SU-DHL-6 (cell line): ENCODE measurements at regions not wholly inside any gene's neighbourhood (a gene's known extent, or its start where the extent isn't known, plus 50 kb on each side); places are given as distances from the start of the nearest gene placed in this dataset.

Experiments used
- H2AFZ ChIP-seq: fragments of 200-600 bp; sonication (generic); 2 replicates; pipeline ENCODE4 v1.6.1; 2014; ENCODE audit warnings: low read depth, mild to moderate bottlenecking, moderate library complexity, mixed read lengths, antibody characterized with exemption, low read length; ENCODE audit not compliant: severe bottlenecking
- H3F3A ChIP-seq: fragments of 200-600 bp; shearing (Covaris generic); 2 replicates; pipeline ENCODE4 v1.6.0; 2016; ENCODE audit warnings: antibody characterized with exemption, mild to moderate bottlenecking; ENCODE audit not compliant: insufficient read depth
- H3K27ac ChIP-seq: fragments of 200-600 bp; sonication (generic); 2 replicates; pipeline ENCODE4 v1.5.1; 2016; ENCODE audit warnings: low read depth, mild to moderate bottlenecking, low read length, moderate library complexity, mixed read lengths
- H3K27me3 ChIP-seq: fragments of 200-600 bp; sonication (generic), shearing (Covaris generic); 2 replicates; pipeline ENCODE4 v1.6.0; 2014; ENCODE audit warnings: mild to moderate bottlenecking, low read length
- H3K36me3 ChIP-seq: fragments of 200-600 bp; sonication (generic); 2 replicates; pipeline ENCODE4 v1.6.1; 2014; ENCODE audit warnings: mild to moderate bottlenecking, low read length, mixed read lengths
- H3K4me2 ChIP-seq: fragments of 300-600, 200-600 bp; shearing (Covaris generic), sonication (generic); 2 replicates; pipeline ENCODE4 v1.6.0; 2014; ENCODE audit warnings: low read length, low read depth, mild to moderate bottlenecking; ENCODE audit not compliant: poor library complexity, severe bottlenecking
- H3K4me3 ChIP-seq: fragments of 200-600 bp; sonication (generic); 2 replicates; pipeline ENCODE4 v1.5.1; 2014; ENCODE audit warnings: antibody characterized with exemption, low read length, mild to moderate bottlenecking, mixed read lengths; ENCODE audit not compliant: insufficient read depth, poor library complexity, severe bottlenecking
- H3K79me2 ChIP-seq: fragments of 200-600 bp; sonication (generic); 2 replicates; pipeline ENCODE4 v1.6.1; 2014; ENCODE audit warnings: mild to moderate bottlenecking, low read length, moderate library complexity; ENCODE audit not compliant: insufficient read depth
- H3K9ac ChIP-seq: fragments of 200-600 bp; sonication (generic); 2 replicates; pipeline ENCODE4 v1.7.0; 2014; ENCODE audit warnings: mild to moderate bottlenecking, low read length
- H3K9me2 ChIP-seq: fragments of 200-600 bp; sonication (generic); replicated peaks from 2 replicates; pipeline ENCODE4 v1.6.1; 2014; ENCODE audit warnings: low read length; ENCODE audit not compliant: insufficient read depth
- H3K9me3 ChIP-seq: fragments of 200-600 bp; sonication (generic); 2 replicates; pipeline ENCODE4 v1.6.1; 2014; ENCODE audit warnings: low read length, mixed read lengths; ENCODE audit not compliant: insufficient read depth
- H4K20me1 ChIP-seq: fragments of 200-600 bp; sonication (generic); 2 replicates; pipeline ENCODE4 v1.6.1; 2014; ENCODE audit warnings: low read depth, mild to moderate bottlenecking, antibody characterized with exemption, low read length, moderate library complexity, mixed read lengths
- CTCF ChIP-seq: fragments of 200-600 bp; sonication (generic); IDR thresholded peaks from one replicate; pipeline ENCODE4 v1.5.1; 2017; ENCODE audit warnings: antibody characterized with exemption, mild to moderate bottlenecking, low read length, moderate library complexity; ENCODE audit not compliant: insufficient read depth, poor library complexity, severe bottlenecking
- EZH2phosphoT487 ChIP-seq: fragments of 200-600 bp; sonication (generic), shearing (Covaris generic); conservative IDR thresholded peaks from 2 replicates; pipeline ENCODE4 v1.6.1; 2018; ENCODE audit warnings: mild to moderate bottlenecking, antibody characterized with exemption, low read length, moderate library complexity, mixed read lengths

DNA sequence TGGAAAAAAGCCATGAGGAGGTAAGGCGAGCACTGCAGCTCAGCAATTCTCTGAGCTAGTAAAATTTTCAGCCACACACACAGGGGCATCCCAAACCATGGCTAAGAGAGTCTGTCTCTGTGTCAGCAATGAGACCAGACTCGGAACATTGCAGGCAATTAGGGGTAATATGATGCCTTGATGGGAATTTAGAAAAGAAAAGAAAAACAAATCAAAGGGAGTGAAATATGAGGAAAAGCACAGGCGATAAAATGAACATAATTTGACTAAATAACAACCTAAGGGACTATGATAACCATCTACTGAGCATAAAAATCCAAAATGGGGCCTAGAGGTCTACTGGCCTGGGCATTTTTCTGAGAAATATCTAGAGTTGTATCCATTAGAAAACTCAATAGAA lies 546.0 kb upstream of the PSMD7 start:
- Histone ChIP-seq H3K4me2 (no peak overlapping the region), H3K27ac (no peak overlapping the region), H3F3A (no peaks in the 10 kb centered on the region), H3K27me3 (no peaks in the 10 kb centered on the region), H3K9me2 (no peaks in the 10 kb centered on the region), H3K79me2 (no peaks in the 10 kb centered on the region), H2AFZ (no peak overlapping the region), H3K9me3 (no peaks in the 10 kb centered on the region), H3K4me3 (no peak overlapping the region), H4K20me1 (no peaks in the 10 kb centered on the region), H3K9ac (no peak overlapping the region), H3K36me3 (no peaks in the 10 kb centered on the region)
- TF ChIP-seq EZH2phosphoT487 (no peak), CTCF (no peak)

GRCh38 chr16:73747328-73747727 lies 549.3 kb upstream of the PSMD7 start:
- H3K9me2 ChIP-seq: no peaks in the 10 kb centered on the region
- H3K9me3 ChIP-seq: no peaks in the 10 kb centered on the region
- no peak overlapping the region for H3K27ac ChIP-seq
- no peak overlapping the region for H3K9ac ChIP-seq
- H3K79me2 ChIP-seq: no peaks in the 10 kb centered on the region
- H3K36me3 ChIP-seq: no peaks in the 10 kb centered on the region
- no peaks in the 10 kb centered on the region for H3F3A ChIP-seq
- H3K4me2 ChIP-seq: no peak overlapping the region
- no peak overlapping the region for H2AFZ ChIP-seq
- TF ChIP-seq CTCF: no peak
- TF ChIP-seq EZH2phosphoT487: no peak
- no peak overlapping the region for H3K4me3 ChIP-seq
- H4K20me1 ChIP-seq: no peaks in the 10 kb centered on the region
- no peaks in the 10 kb centered on the region for H3K27me3 ChIP-seq

GRCh38 chr16:73746554-73746953 lies 550.1 kb upstream of the PSMD7 start:
- no peaks in the 10 kb centered on the region for H4K20me1 ChIP-seq
- no peak overlapping the region for H3K4me3 ChIP-seq
- H3K27me3 ChIP-seq: no peaks in the 10 kb centered on the region
- H3K36me3 ChIP-seq: no peaks in the 10 kb centered on the region
- no peak overlapping the region for H2AFZ ChIP-seq
- no peak overlapping the region for H3K27ac ChIP-seq
- H3K9ac ChIP-seq: no peak overlapping the region
- H3K9me3 ChIP-seq: no peaks in the 10 kb centered on the region
- no peaks in the 10 kb centered on the region for H3K9me2 ChIP-seq
- TF ChIP-seq CTCF: no peak
- TF ChIP-seq EZH2phosphoT487: no peak
- no peak overlapping the region for H3K4me2 ChIP-seq
- H3F3A ChIP-seq: no peaks in the 10 kb centered on the region
- no peaks in the 10 kb centered on the region for H3K79me2 ChIP-seq
